Vagina (tissue), 2 donors: ENCODE measurements at regions not wholly inside any gene's neighbourhood (a gene's known extent, or its start where the extent isn't known, plus 50 kb on each side); places are given as distances from the start of the nearest gene placed in this dataset.

Experiments
- CTCF ChIP-seq, 3 experiments: fragments of 450-650 bp in 2 of 3; fragments of 200-600 bp in 1 of 3; sonication (generic) in 1 of 3; IDR thresholded peaks; one replicate each; pipeline ENCODE4 v1.5.1; 2017 to 2019; ENCODE audit warnings: antibody characterized with exemption in 3 of 3, mild to moderate bottlenecking in 2 of 3, moderate library complexity in 2 of 3
- POLR2A ChIP-seq, 2 donors: fragments of 450-650 bp; IDR thresholded peaks; one replicate each; pipeline ENCODE4 v1.6.1; 2017; ENCODE audit warnings: antibody characterized with exemption in 2 of 2, mild to moderate bottlenecking in 2 of 2, moderate library complexity in 2 of 2
- POLR2AphosphoS5 ChIP-seq, 2 donors: sonication (generic); formaldehyde crosslinking; IDR thresholded peaks; one replicate each; pipeline ENCODE4 v1.9.0; 2017; ENCODE audit warnings: antibody characterized with exemption in 2 of 2, mild to moderate bottlenecking in 2 of 2, low read depth in 1 of 2; ENCODE audit not compliant: insufficient read depth in 1 of 2

- TF ChIP-seq CTCF (IDR thresholded peaks at IDR 0.05) (no peak), POLR2AphosphoS5 (IDR thresholded peaks at IDR 0.05; ENCODE audit: insufficient read depth in 1 of 2, low read depth in 1 of 2) (no peak), POLR2A (IDR thresholded peaks at IDR 0.05) (no peak)
Measured at GRCh38 chr14:28130610-28131284, 635.8 kb upstream of the FOXG1 start.
